Endodermal cell (in vitro differentiated cells): ENCODE measurements at regions not wholly inside any gene's neighbourhood (a gene's known extent, or its start where the extent isn't known, plus 50 kb on each side); places are given as distances from the start of the nearest gene placed in this dataset.

Source experiments
- DNase-seq: peaks from one replicate; pipeline ENCODE4 v3.0.0-alpha.2; 2017
- H3K27ac ChIP-seq: 2 replicates; pipeline ENCODE4 v1.5.1; 2013; ENCODE audit warnings: mild to moderate bottlenecking, low read depth, low read length, moderate library complexity
- H3K27me3 ChIP-seq: 2 replicates; pipeline ENCODE4 v1.6.1; 2013; ENCODE audit warnings: mild to moderate bottlenecking, low read length, moderate library complexity; ENCODE audit not compliant: insufficient read depth, control insufficient read depth, poor library complexity, severe bottlenecking
- H3K36me3 ChIP-seq: 2 replicates; pipeline ENCODE4 v1.7.0; 2013; ENCODE audit warnings: mild to moderate bottlenecking, low read length, moderate library complexity; ENCODE audit not compliant: control insufficient read depth, insufficient read depth
- H3K4me1 ChIP-seq: one replicate; pipeline ENCODE4 v1.7.0; 2013; ENCODE audit warnings: low read length; ENCODE audit not compliant: control insufficient read depth, insufficient read depth
- H3K4me3 ChIP-seq: 2 replicates; pipeline ENCODE4 v1.5.1; 2013; ENCODE audit warnings: mild to moderate bottlenecking, low read length, moderate library complexity
- H3K9ac ChIP-seq: 2 replicates; pipeline ENCODE4 v1.6.1; 2013; ENCODE audit warnings: mild to moderate bottlenecking, low read length, moderate library complexity; ENCODE audit not compliant: poor library complexity, severe bottlenecking; ENCODE audit errors: extremely low read depth
- H3K9me3 ChIP-seq: 2 replicates; pipeline ENCODE4 v1.6.1; 2013; ENCODE audit warnings: mild to moderate bottlenecking, low read length, moderate library complexity; ENCODE audit not compliant: control insufficient read depth
- H3K27ac Mint-ChIP-seq: 2 replicates; pipeline ENCODE4 v1.8.0; 2020; ENCODE audit warnings: mixed read lengths
- H3K27me3 Mint-ChIP-seq: 2 replicates; pipeline ENCODE4 v1.8.0; 2021; ENCODE audit warnings: mild to moderate bottlenecking, mixed read lengths; ENCODE audit not compliant: insufficient read depth
- H3K36me3 Mint-ChIP-seq: 2 replicates; pipeline ENCODE4 v1.8.0; 2020; ENCODE audit warnings: low read depth, mixed read lengths
- H3K4me1 Mint-ChIP-seq: 2 replicates; pipeline ENCODE4 v1.8.0; 2020; ENCODE audit warnings: mixed read lengths
- H3K4me3 Mint-ChIP-seq: 2 replicates; pipeline ENCODE4 v1.8.0; 2020; ENCODE audit warnings: mild to moderate bottlenecking, moderate library complexity, mixed read lengths
- H3K9me3 Mint-ChIP-seq: 2 replicates; pipeline ENCODE4 v1.8.0; 2020; ENCODE audit warnings: mild to moderate bottlenecking, mixed read lengths
- WGBS, 2 experiments: methylation state at CpG; one replicate each; pipeline versions ENCODE4 v1.1.5 to v1.1.7; 2013; ENCODE audit warnings: missing lambda C conversion rate in 2 of 2, mixed read lengths in 1 of 2; ENCODE audit not compliant: insufficient coverage in 1 of 2, insufficient read length in 1 of 2; 5-methylcytosine and 5-hydroxymethylcytosine counted together
- TF ChIP-seq, protein P1 (sequence below): fragments of 200-600 bp; sonication (generic); conservative IDR thresholded peaks from 2 replicates; pipeline ENCODE4 v1.5.0; 2021; ENCODE audit warnings: antibody characterized with exemption, mild to moderate bottlenecking

DNA sequence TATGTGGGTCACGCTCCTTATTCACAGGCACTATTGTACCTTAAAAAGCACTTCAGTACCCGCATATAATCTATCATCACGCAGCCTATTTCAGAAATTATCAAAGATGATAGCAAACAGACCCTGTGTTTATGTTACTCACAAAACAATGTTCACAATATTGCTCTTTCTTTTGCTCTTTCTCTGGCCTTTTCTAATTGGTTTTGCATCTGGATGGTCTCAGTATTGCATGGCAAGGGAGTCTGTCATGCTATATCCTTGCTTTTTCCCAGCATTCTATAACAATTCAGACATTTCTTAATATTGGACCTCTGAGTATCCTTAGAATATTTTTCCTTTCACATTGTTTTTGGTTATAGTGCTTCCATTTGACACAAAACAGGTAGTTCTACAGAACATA lies 541.8 kb upstream of the KLF12 start:
- DNase-seq = no peak
- Histone ChIP-seq H3K4me3 (no peak overlapping the region), H3K27ac (no peak overlapping the region), H3K9ac (no peak overlapping the region), H3K27me3 (no peaks in the 10 kb centered on the region), H3K9me3 (no peaks in the 10 kb centered on the region), H3K4me1 (no peaks in the 10 kb centered on the region), H3K36me3 (no peaks in the 10 kb centered on the region)
- H3K27ac Mint-ChIP-seq = no peak overlapping the region
- TF ChIP-seq, protein P1, sequence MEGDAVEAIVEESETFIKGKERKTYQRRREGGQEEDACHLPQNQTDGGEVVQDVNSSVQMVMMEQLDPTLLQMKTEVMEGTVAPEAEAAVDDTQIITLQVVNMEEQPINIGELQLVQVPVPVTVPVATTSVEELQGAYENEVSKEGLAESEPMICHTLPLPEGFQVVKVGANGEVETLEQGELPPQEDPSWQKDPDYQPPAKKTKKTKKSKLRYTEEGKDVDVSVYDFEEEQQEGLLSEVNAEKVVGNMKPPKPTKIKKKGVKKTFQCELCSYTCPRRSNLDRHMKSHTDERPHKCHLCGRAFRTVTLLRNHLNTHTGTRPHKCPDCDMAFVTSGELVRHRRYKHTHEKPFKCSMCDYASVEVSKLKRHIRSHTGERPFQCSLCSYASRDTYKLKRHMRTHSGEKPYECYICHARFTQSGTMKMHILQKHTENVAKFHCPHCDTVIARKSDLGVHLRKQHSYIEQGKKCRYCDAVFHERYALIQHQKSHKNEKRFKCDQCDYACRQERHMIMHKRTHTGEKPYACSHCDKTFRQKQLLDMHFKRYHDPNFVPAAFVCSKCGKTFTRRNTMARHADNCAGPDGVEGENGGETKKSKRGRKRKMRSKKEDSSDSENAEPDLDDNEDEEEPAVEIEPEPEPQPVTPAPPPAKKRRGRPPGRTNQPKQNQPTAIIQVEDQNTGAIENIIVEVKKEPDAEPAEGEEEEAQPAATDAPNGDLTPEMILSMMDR = no peak
- H3K9me3 Mint-ChIP-seq = no peaks in the 10 kb centered on the region
- no peaks in the 10 kb centered on the region for H3K36me3 Mint-ChIP-seq
- 90 to 92% methylated on average over 3 of the region's 3 CpGs for WGBS, 2 experiments
- no peak overlapping the region for H3K4me3 Mint-ChIP-seq
- H3K4me1 Mint-ChIP-seq = peaks cover 5% of the 10 kb centered on the region
- H3K27me3 Mint-ChIP-seq = no peaks in the 10 kb centered on the region

- H3K27ac Mint-ChIP-seq = no peak overlapping the region
- no peak for DNase-seq
- H3K4me3 Mint-ChIP-seq = no peak overlapping the region
- H3K27me3 Mint-ChIP-seq = no peaks in the 10 kb centered on the region
- no peak overlapping the region for H3K27ac ChIP-seq
- H3K9ac ChIP-seq = no peak overlapping the region
- TF ChIP-seq, protein P1 = no peak
- no peaks in the 10 kb centered on the region for H3K9me3 ChIP-seq
- H3K4me1 ChIP-seq = no peaks in the 10 kb centered on the region
- no peaks in the 10 kb centered on the region for H3K27me3 ChIP-seq
- no peaks in the 10 kb centered on the region for H3K36me3 Mint-ChIP-seq
- H3K4me3 ChIP-seq = no peak overlapping the region
- H3K36me3 ChIP-seq = no peaks in the 10 kb centered on the region
- peaks cover 5% of the 10 kb centered on the region for H3K4me1 Mint-ChIP-seq
- 81 to 92% methylated on average over 2 to 5 of the region's 5 CpGs for WGBS, 2 experiments
- H3K9me3 Mint-ChIP-seq = no peaks in the 10 kb centered on the region
Measured at GRCh38 chr13:74675182-74675581, 541.0 kb upstream of the KLF12 start.

DNA sequence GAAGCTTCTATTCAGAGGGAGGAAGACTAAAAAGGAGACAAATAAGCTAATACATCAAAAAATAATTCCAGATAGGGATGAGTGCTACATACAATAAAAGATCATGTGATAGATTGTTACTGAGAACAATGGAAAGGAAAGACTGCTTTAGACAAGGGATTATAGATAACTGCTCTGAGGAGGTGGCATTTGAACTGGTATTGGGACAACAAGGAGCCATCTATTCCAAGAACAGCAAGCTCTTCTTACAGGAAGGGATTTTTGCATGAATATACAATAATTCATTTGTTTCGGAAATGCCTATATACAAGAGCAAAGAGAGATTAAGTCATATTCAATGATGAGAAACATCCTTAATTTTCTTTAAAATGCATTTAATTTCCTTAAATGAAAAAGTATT lies 540.5 kb upstream of the KLF12 start:
- Mint-ChIP-seq H3K36me3 (no peaks in the 10 kb centered on the region), H3K27me3 (no peaks in the 10 kb centered on the region), H3K4me1 (peaks cover 5% of the 10 kb centered on the region), H3K27ac (no peak overlapping the region), H3K4me3 (no peak overlapping the region), H3K9me3 (no peaks in the 10 kb centered on the region)
- TF ChIP-seq, protein P1 = no peak
- Histone ChIP-seq H3K9me3 (no peaks in the 10 kb centered on the region), H3K27me3 (no peaks in the 10 kb centered on the region), H3K4me3 (no peak overlapping the region), H3K4me1 (no peaks in the 10 kb centered on the region), H3K9ac (no peak overlapping the region), H3K27ac (no peak overlapping the region), H3K36me3 (no peaks in the 10 kb centered on the region)
- no peak for DNase-seq
- WGBS, 2 experiments = 80% methylated on average over 1 of the region's 1 CpG; no CpG with 5 or more reads in 1 of the 2 experiments
